ENCODE measurements at regions not wholly inside any gene's neighbourhood (a gene's known extent, or its start where the extent isn't known, plus 50 kb on each side); places are given as distances from the start of the nearest gene placed in this dataset.

DNA sequence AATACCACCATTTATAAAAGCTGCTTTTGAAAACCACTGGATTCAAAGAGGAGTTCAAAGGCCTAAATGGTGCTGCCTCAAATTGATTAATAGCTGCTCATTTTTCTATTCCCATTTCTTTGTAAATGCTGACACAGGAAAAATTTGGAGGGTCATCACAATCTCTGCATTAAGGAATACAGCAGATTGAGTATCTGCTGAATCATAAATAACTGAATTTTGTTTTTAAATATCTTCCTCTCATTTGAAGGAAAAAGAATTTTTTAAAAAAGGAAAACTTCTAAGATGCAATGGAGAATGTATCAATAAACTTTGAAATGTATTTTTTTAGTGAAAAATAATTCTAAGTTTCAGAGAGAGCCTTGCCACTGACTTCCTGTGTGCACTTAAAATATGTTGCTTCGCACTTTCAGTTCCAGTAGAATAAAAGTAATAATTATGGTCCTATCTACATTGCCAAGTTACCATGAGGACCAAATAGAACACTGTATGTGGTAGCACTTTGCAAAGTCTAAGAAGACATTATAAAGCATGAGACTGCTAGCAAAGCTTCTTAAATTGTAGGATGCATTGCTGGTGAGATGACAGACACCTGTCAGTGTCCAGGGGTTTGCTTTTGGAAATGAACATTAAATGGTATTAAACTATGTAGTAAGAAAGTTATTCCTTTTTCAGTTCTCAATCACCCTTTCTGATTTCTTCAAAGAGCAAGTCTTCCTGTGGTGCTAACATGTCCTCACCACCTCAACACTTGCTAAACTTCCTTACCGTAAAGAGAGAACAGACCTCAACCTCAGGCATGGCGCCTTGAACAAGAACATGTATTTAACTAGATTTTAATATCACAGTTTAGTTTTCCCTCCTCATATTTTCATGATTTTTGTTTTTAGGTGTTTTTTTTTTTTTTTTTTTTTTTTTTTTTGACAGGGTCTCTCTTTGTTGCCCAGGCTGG is 555.1 kb downstream of the EBF1 start:
- TF ChIP-seq, protein P1, sequence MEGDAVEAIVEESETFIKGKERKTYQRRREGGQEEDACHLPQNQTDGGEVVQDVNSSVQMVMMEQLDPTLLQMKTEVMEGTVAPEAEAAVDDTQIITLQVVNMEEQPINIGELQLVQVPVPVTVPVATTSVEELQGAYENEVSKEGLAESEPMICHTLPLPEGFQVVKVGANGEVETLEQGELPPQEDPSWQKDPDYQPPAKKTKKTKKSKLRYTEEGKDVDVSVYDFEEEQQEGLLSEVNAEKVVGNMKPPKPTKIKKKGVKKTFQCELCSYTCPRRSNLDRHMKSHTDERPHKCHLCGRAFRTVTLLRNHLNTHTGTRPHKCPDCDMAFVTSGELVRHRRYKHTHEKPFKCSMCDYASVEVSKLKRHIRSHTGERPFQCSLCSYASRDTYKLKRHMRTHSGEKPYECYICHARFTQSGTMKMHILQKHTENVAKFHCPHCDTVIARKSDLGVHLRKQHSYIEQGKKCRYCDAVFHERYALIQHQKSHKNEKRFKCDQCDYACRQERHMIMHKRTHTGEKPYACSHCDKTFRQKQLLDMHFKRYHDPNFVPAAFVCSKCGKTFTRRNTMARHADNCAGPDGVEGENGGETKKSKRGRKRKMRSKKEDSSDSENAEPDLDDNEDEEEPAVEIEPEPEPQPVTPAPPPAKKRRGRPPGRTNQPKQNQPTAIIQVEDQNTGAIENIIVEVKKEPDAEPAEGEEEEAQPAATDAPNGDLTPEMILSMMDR (IDR thresholded peaks at IDR 0.05), result no peak
- TF ChIP-seq POLR2A (IDR thresholded peaks at IDR 0.05), result no peak
